Transverse colon (tissue), 4 donors: ENCODE measurements at regions not wholly inside any gene's neighbourhood (a gene's known extent, or its start where the extent isn't known, plus 50 kb on each side); places are given as distances from the start of the nearest gene placed in this dataset.

Source experiments
- DNase-seq: peaks from one replicate; pipeline ENCODE4 v3.0.0-alpha.2; 2019
- H3K27ac ChIP-seq, 4 donors: fragments of 200-600 bp; sonication (generic); 2 replicates each; pipeline ENCODE4 v1.5.1; 2016 to 2018; ENCODE audit warnings: inconsistent platforms in 4 of 4
- H3K27me3 ChIP-seq: fragments of 200-600 bp; sonication (generic); 2 replicates; pipeline ENCODE4 v1.5.1; 2017; ENCODE audit warnings: inconsistent platforms
- H3K36me3 ChIP-seq, 4 donors: fragments of 200-600 bp; sonication (generic); 2 replicates each; pipeline ENCODE4 v1.5.1; 2017 to 2019; ENCODE audit warnings: inconsistent platforms in 4 of 4
- H3K4me1 ChIP-seq, 4 donors: fragments of 200-600 bp; sonication (generic); 2 replicates each; pipeline ENCODE4 v1.5.1; 2017 to 2020; ENCODE audit warnings: inconsistent platforms in 4 of 4
- H3K4me3 ChIP-seq, 4 donors: fragments of 200-600 bp; sonication (generic); 1 replicate in 1 of 4; 2 replicates in 3 of 4; pipeline versions ENCODE4 v1.5.1 to v1.6.1; 2017 to 2019; ENCODE audit warnings: inconsistent platforms in 4 of 4
- H3K9me3 ChIP-seq, 2 donors: fragments of 200-600 bp; sonication (generic); 2 replicates each; pipeline ENCODE4 v1.5.1; 2017 to 2019; ENCODE audit warnings: inconsistent platforms in 2 of 2
- CTCF ChIP-seq, 5 experiments: fragments of 200-600 bp in 3 of 5; fragments of 450-650 bp in 2 of 5; sonication (generic) in 3 of 5; IDR thresholded peaks; 1 replicate in 2 of 5; 2 replicates in 3 of 5; pipeline ENCODE4 v1.5.1; 2016 to 2017; ENCODE audit warnings: antibody characterized with exemption in 5 of 5, inconsistent platforms in 3 of 5, mild to moderate bottlenecking in 2 of 5, moderate library complexity in 1 of 5
- EP300 ChIP-seq: sonication (generic); formaldehyde crosslinking; IDR thresholded peaks from one replicate; pipeline ENCODE4 v1.6.1; 2017; ENCODE audit warnings: antibody characterized with exemption, low read depth
- POLR2A ChIP-seq: fragments of 450-650 bp; IDR thresholded peaks from one replicate; pipeline ENCODE4 v1.6.1; 2016; ENCODE audit warnings: antibody characterized with exemption, mild to moderate bottlenecking, moderate library complexity
- POLR2AphosphoS5 ChIP-seq, 3 donors: sonication (generic); formaldehyde crosslinking; IDR thresholded peaks; one replicate each; pipeline ENCODE4 v1.6.1; 2016; ENCODE audit warnings: antibody characterized with exemption in 3 of 3
- WGBS, 2 donors: methylation state at CpG; one replicate each; pipeline ENCODE4 v1.1.5; 2018; ENCODE audit warnings: low coverage in 1 of 2; 5-methylcytosine and 5-hydroxymethylcytosine counted together
- in situ Hi-C, 4 donors: fragments of 200-750 bp; cut with MboI; loops; one replicate each; pipeline versions ENCODE4 v1.15.0 to v1.15.1; 2017; ENCODE audit warnings: low sequenced_read_pairs in 3 of 4, low pct_ligation_motif_present in 1 of 4, low pct_unique_long_range_greater_than_20kb in 1 of 4
- intact Hi-C: fragments of 100-400 bp; cut with DNase I; formaldehyde crosslinking; loops from one replicate; pipeline ENCODE4 v1.15.1; 2023; ENCODE audit warnings: low total_unique reads

- H3K27ac ChIP-seq = no peak overlapping the region
- 76 to 83% methylated on average over 3 to 6 of the region's 6 CpGs for WGBS, 2 donors
- H3K36me3 ChIP-seq = no peaks in the 10 kb centered on the region
- no peaks in the 10 kb centered on the region for H3K4me1 ChIP-seq
- H3K9me3 ChIP-seq = peaks cover 0 to 10% of the 10 kb centered on the region in 2 donors
- DNase-seq = no peak
- no peak overlapping the region for H3K4me3 ChIP-seq
- H3K27me3 ChIP-seq = no peaks in the 10 kb centered on the region
- in situ Hi-C loops = no loop called here
- intact Hi-C loops = no loop called here
- TF ChIP-seq EP300 = no peak
Observed at GRCh38 chr14:38065106-38065762, 142.5 kb upstream of the SSTR1 start.

GRCh38 chr14:38070061-38070588 is 137.6 kb upstream of the SSTR1 start:
- H3K27me3 ChIP-seq = no peaks in the 10 kb centered on the region
- in situ Hi-C loops = no loop called here
- TF ChIP-seq CTCF (IDR thresholded peaks at IDR 0.05) (no peak), POLR2AphosphoS5 (IDR thresholded peaks at IDR 0.05) (no peak), EP300 (no peak), POLR2A (no peak)
- no peaks in the 10 kb centered on the region for H3K36me3 ChIP-seq
- H3K4me3 ChIP-seq = no peak overlapping the region
- intact Hi-C loops = no loop called here
- no peak overlapping the region for H3K27ac ChIP-seq
- H3K9me3 ChIP-seq = no peaks in the 10 kb centered on the region
- DNase-seq = no peak
- 76 to 80% methylated on average over 1 to 2 of the region's 2 CpGs for WGBS, 2 donors
- H3K4me1 ChIP-seq = no peaks in the 10 kb centered on the region

- no peaks in the 10 kb centered on the region for H3K9me3 ChIP-seq
- in situ Hi-C loops (no loop called here), intact Hi-C loops (no loop called here)
- WGBS, 2 donors = 42 to 56% methylated on average over 4 of the region's 4 CpGs
- peaks cover 0 to 4% (median 0%) of the 10 kb centered on the region in 4 donors for H3K4me1 ChIP-seq
- no peak overlapping the region for H3K4me3 ChIP-seq
- H3K36me3 ChIP-seq = no peaks in the 10 kb centered on the region
- H3K27ac ChIP-seq = no peak overlapping the region
- no peak for TF ChIP-seq POLR2A
- DNase-seq = no peak
- no peaks in the 10 kb centered on the region for H3K27me3 ChIP-seq
Observed at GRCh38 chr14:38073641-38074040, 134.1 kb upstream of the SSTR1 start.

- intact Hi-C loops = no loop called here
- DNase-seq = no peak
- TF ChIP-seq CTCF (IDR thresholded peaks at IDR 0.05) = no peak
- no peak for TF ChIP-seq POLR2AphosphoS5 (IDR thresholded peaks at IDR 0.05)
- no peak for TF ChIP-seq POLR2A
- TF ChIP-seq EP300 = no peak
- Histone ChIP-seq H3K4me1 (peaks cover 0 to 4% (median 0%) of the 10 kb centered on the region in 4 donors), H3K27ac (no peak overlapping the region), H3K36me3 (no peaks in the 10 kb centered on the region), H3K4me3 (no peak overlapping the region), H3K27me3 (no peaks in the 10 kb centered on the region), H3K9me3 (no peaks in the 10 kb centered on the region)
- 48 to 78% methylated on average over 1 of the region's 1 CpG for WGBS, 2 donors
- in situ Hi-C loops = no loop called here
Observed at GRCh38 chr14:38074081-38074480, 133.6 kb upstream of the SSTR1 start.

- TF ChIP-seq POLR2A (no peak), EP300 (no peak), CTCF (IDR thresholded peaks at IDR 0.05) (no peak), POLR2AphosphoS5 (IDR thresholded peaks at IDR 0.05) (no peak)
- Histone ChIP-seq H3K4me3 (no peak overlapping the region), H3K27ac (no peak overlapping the region), H3K36me3 (no peaks in the 10 kb centered on the region), H3K27me3 (no peaks in the 10 kb centered on the region), H3K4me1 (peaks cover 0 to 4% (median 0%) of the 10 kb centered on the region in 4 donors), H3K9me3 (no peaks in the 10 kb centered on the region)
- WGBS, 2 donors = 63 to 75% methylated on average over 2 of the region's 2 CpGs
- intact Hi-C loops = no loop called here
- DNase-seq = no peak
- in situ Hi-C loops = no loop called here
Observed at GRCh38 chr14:38074754-38075153, 132.9 kb upstream of the SSTR1 start.
